ENCODE measurements at regions not wholly inside any gene's neighbourhood (a gene's known extent, or its start where the extent isn't known, plus 50 kb on each side); places are given as distances from the start of the nearest gene placed in this dataset.

GRCh38 chr7:69422574-69422985 lies 175.7 kb upstream of the AUTS2 start:
- TF ChIP-seq POLR2A (IDR thresholded peaks at IDR 0.05) (no peak), CTCF (IDR thresholded peaks at IDR 0.05) (no peak), EP300 (IDR thresholded peaks at IDR 0.05) (no peak)
